ENCODE measurements at regions not wholly inside any gene's neighbourhood (a gene's known extent, or its start where the extent isn't known, plus 50 kb on each side); places are given as distances from the start of the nearest gene placed in this dataset.

- TF ChIP-seq CTCF (IDR thresholded peaks at IDR 0.05; ENCODE audit: low read length), result no peak
- no peak for TF ChIP-seq EZH2 (optimal IDR thresholded peaks at IDR 0.05; ENCODE audit: low read depth, low read length)
- no peak for TF ChIP-seq EZH2phosphoT487 (IDR thresholded peaks at IDR 0.05; ENCODE audit: low read length)
These were observed 627.2 kb upstream of the LUZP2 start for GRCh38 chr11:23869671-23870070.

All from MM.1S (cell line).